H1 (cell line): ENCODE measurements at regions not wholly inside any gene's neighbourhood (a gene's known extent, or its start where the extent isn't known, plus 50 kb on each side); places are given as distances from the start of the nearest gene placed in this dataset.

ENCODE experiments used
- CTCF ChIA-PET: fragments of 300-600 bp; sonication (Branson Sonifier 250); formaldehyde crosslinking; loops from one replicate; lab custom pipeline; 2021; ENCODE audit not compliant: partially characterized antibody; lab: Charles Lee
- POLR2A ChIA-PET: fragments of 300-600 bp; sonication (Branson Sonifier 250); formaldehyde crosslinking; loops from one replicate; lab custom pipeline; 2021; ENCODE audit warnings: inconsistent platforms; ENCODE audit not compliant: partially characterized antibody; lab: Charles Lee
- DNase-seq, 2 experiments: peaks; one replicate each; pipeline versions ENCODE4 v3.0.0 to v3.0.0-alpha.2; 2010 to 2022; ENCODE audit warnings: low spot score in 2 of 2, low read depth in 1 of 2, mixed read lengths in 1 of 2
- FAIRE-seq: peaks from 2 replicates; lab custom pipeline; 2011; peaks lifted over from hg19 to GRCh38; lab: Jason Lieb, UNC
- H2AFZ ChIP-seq: 2 replicates; pipeline ENCODE4 v1.8.1; 2012; ENCODE audit warnings: low read length, inconsistent platforms
- H2AK5ac ChIP-seq: 2 replicates; pipeline ENCODE4 v1.6.1; 2013; ENCODE audit warnings: low read depth, low read length
- H2BK120ac ChIP-seq: replicated peaks from 2 replicates; pipeline ENCODE3; 2013; ENCODE audit warnings: low read depth, low read length, inconsistent platforms
- H2BK12ac ChIP-seq: 2 replicates; pipeline ENCODE4 v1.6.1; 2013; ENCODE audit warnings: low read depth, low read length
- H2BK15ac ChIP-seq: 2 replicates; pipeline ENCODE4 v1.6.1; 2013; ENCODE audit warnings: low read length
- H2BK20ac ChIP-seq: 2 replicates; pipeline ENCODE4 v1.6.1; 2013; ENCODE audit warnings: low read length
- H2BK5ac ChIP-seq: 2 replicates; pipeline ENCODE4 v1.6.1; 2013; ENCODE audit warnings: low read depth, low read length
- H3K14ac ChIP-seq: 2 replicates; pipeline ENCODE4 v1.6.1; 2013; ENCODE audit warnings: inconsistent platforms; ENCODE audit not compliant: insufficient read length
- H3K18ac ChIP-seq: 2 replicates; pipeline ENCODE4 v1.6.1; 2013; ENCODE audit warnings: low read length; ENCODE audit errors: extremely low read depth
- H3K23ac ChIP-seq: 2 replicates; pipeline ENCODE4 v1.6.1; 2013; ENCODE audit warnings: inconsistent platforms; ENCODE audit not compliant: insufficient read length
- H3K23me2 ChIP-seq: 2 replicates; pipeline ENCODE4 v1.6.1; 2013; ENCODE audit warnings: low read depth, low read length
- H3K27ac ChIP-seq: 2 replicates; pipeline ENCODE4 v1.6.1; 2011; ENCODE audit warnings: low read depth, low read length, inconsistent platforms
- H3K27me3 ChIP-seq, 4 experiments: replicated peaks in 1 of 4; 1 replicate in 1 of 4; 2 replicates in 3 of 4; pipeline versions ENCODE4 v1.6.1 to v1.8.1; 2011 to 2013; ENCODE audit warnings: low read length in 3 of 4, mild to moderate bottlenecking in 3 of 4, inconsistent platforms in 2 of 4, mixed read lengths in 2 of 4, moderate library complexity in 1 of 4; ENCODE audit not compliant: control insufficient read depth in 3 of 4, insufficient read depth in 3 of 4; ENCODE audit errors: extremely low read depth in 1 of 4
- H3K36me3 ChIP-seq, 4 experiments: 2 replicates each; pipeline versions ENCODE4 v1.6.1 to v1.8.1; 2011 to 2013; ENCODE audit warnings: mild to moderate bottlenecking in 4 of 4, low read length in 3 of 4, moderate library complexity in 2 of 4, control low read depth in 1 of 4, inconsistent platforms in 1 of 4; ENCODE audit not compliant: insufficient read depth in 4 of 4, control insufficient read depth in 2 of 4
- H3K4ac ChIP-seq: replicated peaks from 2 replicates; pipeline ENCODE3; 2013; ENCODE audit warnings: low read length, low read depth, mixed read lengths, inconsistent platforms; ENCODE audit not compliant: insufficient read length
- H3K4me1 ChIP-seq, 4 experiments: replicated peaks in 1 of 4; 1 replicate in 1 of 4; 2 replicates in 3 of 4; pipeline versions ENCODE4 v1.6.1 to v1.8.1; 2011 to 2013; ENCODE audit warnings: low read length in 3 of 4, inconsistent platforms in 2 of 4, mixed read lengths in 1 of 4; ENCODE audit not compliant: insufficient read depth in 4 of 4, control insufficient read depth in 3 of 4
- H3K4me2 ChIP-seq, 2 experiments: 2 replicates each; pipeline versions ENCODE4 v1.6.1 to v1.8.1; 2011 to 2013; ENCODE audit warnings: low read depth in 2 of 2, low read length in 2 of 2, control low read depth in 1 of 2, inconsistent platforms in 1 of 2, mild to moderate bottlenecking in 1 of 2; ENCODE audit not compliant: insufficient read depth in 1 of 2
- H3K4me3 ChIP-seq, 4 experiments: fragments of 200-600, 300-600 bp in 1 of 4; sonication (generic), shearing (Covaris generic), sonication (Bioruptor Twin) in 1 of 4; 2 replicates each; pipeline versions ENCODE4 v1.5.1 to v1.8.1; 2011 to 2016; ENCODE audit warnings: low read length in 4 of 4, low read depth in 3 of 4, control low read depth in 2 of 4, inconsistent platforms in 2 of 4, mild to moderate bottlenecking in 2 of 4, mixed read lengths in 1 of 4, moderate library complexity in 1 of 4; ENCODE audit not compliant: insufficient read depth in 2 of 4; ENCODE audit errors: extremely low read depth in 1 of 4
- H3K56ac ChIP-seq: replicated peaks from 2 replicates; pipeline ENCODE3; 2013; ENCODE audit warnings: low read depth, mild to moderate bottlenecking, mixed read lengths, low read length, inconsistent platforms; ENCODE audit not compliant: insufficient read length
- H3K79me1 ChIP-seq: 2 replicates; pipeline ENCODE4 v1.6.1; 2013; ENCODE audit warnings: low read depth, low read length, control low read depth
- H3K79me2 ChIP-seq, 2 experiments: 2 replicates each; pipeline versions ENCODE4 v1.6.1 to v1.8.1; 2012 to 2013; ENCODE audit warnings: low read length in 2 of 2, mild to moderate bottlenecking in 2 of 2, inconsistent platforms in 1 of 2; ENCODE audit not compliant: insufficient read depth in 2 of 2, control insufficient read depth in 1 of 2
- H3K9ac ChIP-seq, 4 experiments: replicated peaks in 1 of 4; 1 replicate in 1 of 4; 2 replicates in 3 of 4; pipeline versions ENCODE4 v1.6.1 to v1.8.1; 2011 to 2013; ENCODE audit warnings: low read depth in 3 of 4, low read length in 3 of 4, control low read depth in 2 of 4, mild to moderate bottlenecking in 2 of 4, moderate library complexity in 2 of 4, inconsistent platforms in 1 of 4; ENCODE audit errors: extremely low read depth in 1 of 4
- H3K9me3 ChIP-seq, 2 experiments: 2 replicates each; pipeline versions ENCODE4 v1.6.1 to v1.8.1; 2012 to 2013; ENCODE audit warnings: mild to moderate bottlenecking in 2 of 2, moderate library complexity in 2 of 2, control low read depth in 1 of 2, inconsistent platforms in 1 of 2, low read depth in 1 of 2, low read length in 1 of 2, mixed read lengths in 1 of 2; ENCODE audit not compliant: insufficient read depth in 2 of 2
- H4K20me1 ChIP-seq, 2 experiments: replicated peaks in 1 of 2; 2 replicates each; pipeline versions ENCODE3 to v1.8.1; 2011 to 2013; ENCODE audit warnings: inconsistent platforms in 2 of 2, low read length in 2 of 2, mild to moderate bottlenecking in 1 of 2; ENCODE audit not compliant: insufficient read depth in 2 of 2, control insufficient read depth in 1 of 2
- H4K5ac ChIP-seq: 2 replicates; pipeline ENCODE4 v1.6.1; 2013; ENCODE audit warnings: low read length, low read depth, mixed read lengths, inconsistent platforms; ENCODE audit not compliant: insufficient read length
- H4K8ac ChIP-seq: 2 replicates; pipeline ENCODE4 v1.8.0; 2013; ENCODE audit warnings: mild to moderate bottlenecking, moderate library complexity, low read length, inconsistent platforms; ENCODE audit not compliant: insufficient read depth; ENCODE audit errors: extremely low read depth
- H4K91ac ChIP-seq: replicated peaks from 2 replicates; pipeline ENCODE3; 2013; ENCODE audit warnings: low read length, mixed read lengths, inconsistent platforms; ENCODE audit not compliant: insufficient read length
- CBX5 ChIP-seq: fragments of 300-800, 300-1000 bp; sonication (generic); IDR thresholded peaks from 2 replicates; pipeline ENCODE4 v1.7.1; 2016; ENCODE audit warnings: antibody characterized with exemption, low read length, low read depth
- CTBP2 ChIP-seq: IDR thresholded peaks from 2 replicates; pipeline ENCODE4 v1.7.0; 2011; ENCODE audit warnings: borderline replicate concordance, mild to moderate bottlenecking, moderate library complexity, mixed read lengths, low read length; ENCODE audit not compliant: insufficient read depth, insufficient read length
- GABPA ChIP-seq: IDR thresholded peaks from 2 replicates; pipeline ENCODE4 v1.6.1; 2011; ENCODE audit warnings: mild to moderate bottlenecking, low read length, moderate library complexity, borderline replicate concordance; ENCODE audit not compliant: insufficient read depth
- HDAC2 ChIP-seq, 2 experiments: fragments of 300-600 bp in 1 of 2; sonication (generic) in 1 of 2; IDR thresholded peaks; 2 replicates each; pipeline ENCODE4 v1.6.1; 2011 to 2012; ENCODE audit warnings: low read depth in 2 of 2, low read length in 2 of 2, mild to moderate bottlenecking in 2 of 2, moderate library complexity in 2 of 2, borderline replicate concordance in 1 of 2, inconsistent platforms in 1 of 2
- POLR2A ChIP-seq, 2 experiments: IDR thresholded peaks; 1 replicate in 1 of 2; 2 replicates in 1 of 2; pipeline ENCODE4 v1.6.1; 2011; ENCODE audit warnings: low read depth in 2 of 2, low read length in 2 of 2, mild to moderate bottlenecking in 2 of 2; ENCODE audit errors: control extremely low read depth in 1 of 2
- POLR2AphosphoS5 ChIP-seq: IDR thresholded peaks from 2 replicates; pipeline ENCODE4 v1.6.1; 2011; ENCODE audit warnings: low read depth, low read length
- RAD21 ChIP-seq, 2 experiments: IDR thresholded peaks in 1 of 2; conservative IDR thresholded peaks in 1 of 2; 2 replicates each; pipeline ENCODE4 v1.6.1; 2011; ENCODE audit warnings: low read depth in 2 of 2, low read length in 2 of 2, improper control_type of control experiment in 1 of 2, inconsistent platforms in 1 of 2, mild to moderate bottlenecking in 1 of 2, moderate library complexity in 1 of 2
- SP4 ChIP-seq: IDR thresholded peaks from 2 replicates; pipeline ENCODE4 v1.6.1; 2012; ENCODE audit warnings: low read length, inconsistent platforms
- TEAD4 ChIP-seq: IDR thresholded peaks from 2 replicates; pipeline ENCODE4 v1.6.1; 2012; ENCODE audit warnings: low read depth, low read length, inconsistent platforms, mixed read lengths
- ZNF274 ChIP-seq: IDR thresholded peaks from 2 replicates; pipeline ENCODE4 v1.7.0; 2012; ENCODE audit warnings: low read length, borderline replicate concordance; ENCODE audit errors: extremely low read depth
- WGBS, 2 experiments: shearing (Covaris generic) in 1 of 2; methylation state at CpG; one replicate each; pipeline versions ENCODE4 v1.1.6 to v1.1.7; 2013 to 2015; ENCODE audit warnings: low lambda C conversion rate in 2 of 2, mixed read lengths in 2 of 2, inconsistent platforms in 1 of 2, low coverage in 1 of 2, missing lambda C conversion rate in 1 of 2; ENCODE audit not compliant: insufficient replicate concordance in 2 of 2, insufficient coverage in 1 of 2, insufficient read length in 1 of 2; ENCODE audit errors: extremely low coverage in 1 of 2, missing lambda C conversion rate in 1 of 2; 5-methylcytosine and 5-hydroxymethylcytosine counted together
- TF ChIP-seq, protein P1 (sequence below): IDR thresholded peaks from 2 replicates; pipeline ENCODE4 v1.6.1; 2011; ENCODE audit warnings: low read length, improper control_type of control experiment
- TF ChIP-seq, protein P2 (sequence below): IDR thresholded peaks from 2 replicates; pipeline ENCODE4 v1.6.1; 2012; ENCODE audit warnings: low read length, inconsistent platforms

DNA sequence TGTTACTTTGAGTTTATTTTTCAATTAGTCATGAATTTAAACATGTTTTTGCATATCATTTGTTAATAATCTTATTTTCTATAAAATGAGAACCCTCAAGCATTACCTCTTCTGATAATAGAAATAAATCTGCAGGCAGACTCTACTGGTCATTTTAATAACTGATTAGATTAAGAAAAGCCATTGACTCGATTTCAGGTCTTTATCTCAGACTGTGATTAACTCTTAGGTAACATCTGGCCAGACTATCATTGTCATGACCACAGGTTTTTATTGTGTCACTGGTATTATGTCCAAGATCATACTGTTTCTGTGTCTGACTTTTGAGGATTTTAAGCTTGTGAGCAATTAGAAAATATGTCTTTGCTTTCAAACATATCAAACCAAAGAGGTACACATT lies 83.6 kb upstream of the SLC13A1 start:
- no peak overlapping the region for H3K56ac ChIP-seq
- no peaks in the 10 kb centered on the region for H3K9me3 ChIP-seq
- no peak overlapping the region for H2BK20ac ChIP-seq
- no peak overlapping the region for H3K4me2 ChIP-seq
- no peak overlapping the region for H4K8ac ChIP-seq
- H3K27me3 ChIP-seq: no peaks in the 10 kb centered on the region
- no peaks in the 10 kb centered on the region for H3K4me1 ChIP-seq
- CTCF ChIA-PET: interaction anchor here (0.6 kb wide), 2 partner anchors 13 to 803 kb away, joined by 3 read pairs; no protein-coding TSS in a partner anchor
- FAIRE-seq (no peak), DNase-seq (no peak)
- no peak overlapping the region for H2BK15ac ChIP-seq
- WGBS, 2 experiments: 92% methylated on average over 1 of the region's 1 CpG; no CpG with 5 or more reads in 1 of the 2 experiments
- no peaks in the 10 kb centered on the region for H3K79me2 ChIP-seq
- H4K20me1 ChIP-seq: no peaks in the 10 kb centered on the region
- H3K36me3 ChIP-seq: no peaks in the 10 kb centered on the region
- no peak overlapping the region for H2BK120ac ChIP-seq
- no peaks in the 10 kb centered on the region for H3K23me2 ChIP-seq
- no peak overlapping the region for H4K91ac ChIP-seq
- no peak overlapping the region for H3K27ac ChIP-seq
- H3K9ac ChIP-seq: no peak overlapping the region
- no peak overlapping the region for H4K5ac ChIP-seq
- POLR2A ChIA-PET: no interaction called here
- no peak overlapping the region for H2AK5ac ChIP-seq
- no peaks in the 10 kb centered on the region for H3K79me1 ChIP-seq
- no peak overlapping the region for H3K23ac ChIP-seq
- no peak overlapping the region for H2BK12ac ChIP-seq
- no peak overlapping the region for H2BK5ac ChIP-seq
- H3K14ac ChIP-seq: no peak overlapping the region
- H2AFZ ChIP-seq: no peak overlapping the region
- H3K4ac ChIP-seq: no peak overlapping the region
- no peak overlapping the region for H3K18ac ChIP-seq
- no peak overlapping the region for H3K4me3 ChIP-seq
- TF ChIP-seq RAD21 (IDR thresholded peaks at IDR 0.05 in 1 of 2, conservative IDR thresholded peaks at IDR 0.05 in 1 of 2; ENCODE audit: low read depth in 2 of 2, low read length in 2 of 2) (no peak), GABPA (no peak), ZNF274 (no peak), TEAD4 (no peak), POLR2A (IDR thresholded peaks at IDR 0.05; ENCODE audit: control extremely low read depth in 1 of 2, low read depth in 2 of 2, low read length in 2 of 2) (no peak), SP4 (no peak), CBX5 (no peak), POLR2AphosphoS5 (no peak), HDAC2 (IDR thresholded peaks at IDR 0.05; ENCODE audit: borderline replicate concordance in 1 of 2, low read depth in 2 of 2, low read length in 2 of 2) (no peak), CTBP2 (no peak)
- TF ChIP-seq, protein P1, sequence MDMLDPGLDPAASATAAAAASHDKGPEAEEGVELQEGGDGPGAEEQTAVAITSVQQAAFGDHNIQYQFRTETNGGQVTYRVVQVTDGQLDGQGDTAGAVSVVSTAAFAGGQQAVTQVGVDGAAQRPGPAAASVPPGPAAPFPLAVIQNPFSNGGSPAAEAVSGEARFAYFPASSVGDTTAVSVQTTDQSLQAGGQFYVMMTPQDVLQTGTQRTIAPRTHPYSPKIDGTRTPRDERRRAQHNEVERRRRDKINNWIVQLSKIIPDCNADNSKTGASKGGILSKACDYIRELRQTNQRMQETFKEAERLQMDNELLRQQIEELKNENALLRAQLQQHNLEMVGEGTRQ: no peak
- TF ChIP-seq, protein P2, sequence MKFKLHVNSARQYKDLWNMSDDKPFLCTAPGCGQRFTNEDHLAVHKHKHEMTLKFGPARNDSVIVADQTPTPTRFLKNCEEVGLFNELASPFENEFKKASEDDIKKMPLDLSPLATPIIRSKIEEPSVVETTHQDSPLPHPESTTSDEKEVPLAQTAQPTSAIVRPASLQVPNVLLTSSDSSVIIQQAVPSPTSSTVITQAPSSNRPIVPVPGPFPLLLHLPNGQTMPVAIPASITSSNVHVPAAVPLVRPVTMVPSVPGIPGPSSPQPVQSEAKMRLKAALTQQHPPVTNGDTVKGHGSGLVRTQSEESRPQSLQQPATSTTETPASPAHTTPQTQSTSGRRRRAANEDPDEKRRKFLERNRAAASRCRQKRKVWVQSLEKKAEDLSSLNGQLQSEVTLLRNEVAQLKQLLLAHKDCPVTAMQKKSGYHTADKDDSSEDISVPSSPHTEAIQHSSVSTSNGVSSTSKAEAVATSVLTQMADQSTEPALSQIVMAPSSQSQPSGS: no peak
